ENCODE measurements at regions not wholly inside any gene's neighbourhood (a gene's known extent, or its start where the extent isn't known, plus 50 kb on each side); places are given as distances from the start of the nearest gene placed in this dataset.

DNA sequence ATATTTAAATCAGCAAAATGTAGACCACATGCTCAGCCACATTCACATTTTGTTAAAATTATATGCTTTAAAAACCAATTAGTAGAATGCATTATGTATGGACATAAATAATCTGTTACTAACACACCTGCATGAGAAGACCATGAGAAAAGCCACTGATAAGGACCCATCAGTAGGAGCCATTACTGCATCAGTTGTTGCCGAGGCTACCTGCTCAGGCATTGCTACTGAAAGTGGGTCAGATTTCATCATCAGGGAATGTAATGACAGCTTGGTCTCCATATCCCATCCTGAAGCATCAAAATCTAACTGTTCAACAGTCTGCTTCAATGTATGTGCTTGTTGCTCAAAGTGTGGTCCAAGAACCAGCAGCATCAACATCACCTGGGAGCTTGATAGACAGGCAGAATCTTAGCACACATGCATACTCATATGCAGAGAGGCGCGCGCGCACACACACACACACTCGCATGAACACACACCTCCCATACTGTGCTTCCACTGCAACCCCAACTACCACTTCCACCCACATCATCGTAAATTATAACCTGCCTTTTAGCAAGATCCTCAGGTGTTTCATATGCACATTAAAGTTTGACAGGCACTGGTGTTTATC, 72.4 kb upstream of the FOXB1 start:
- Mint-ChIP-seq H3K4me1 (no peaks in the 10 kb centered on the region), H3K27me3 (ENCODE audit: low read depth) (peaks cover 9% of the 10 kb centered on the region)

DNA sequence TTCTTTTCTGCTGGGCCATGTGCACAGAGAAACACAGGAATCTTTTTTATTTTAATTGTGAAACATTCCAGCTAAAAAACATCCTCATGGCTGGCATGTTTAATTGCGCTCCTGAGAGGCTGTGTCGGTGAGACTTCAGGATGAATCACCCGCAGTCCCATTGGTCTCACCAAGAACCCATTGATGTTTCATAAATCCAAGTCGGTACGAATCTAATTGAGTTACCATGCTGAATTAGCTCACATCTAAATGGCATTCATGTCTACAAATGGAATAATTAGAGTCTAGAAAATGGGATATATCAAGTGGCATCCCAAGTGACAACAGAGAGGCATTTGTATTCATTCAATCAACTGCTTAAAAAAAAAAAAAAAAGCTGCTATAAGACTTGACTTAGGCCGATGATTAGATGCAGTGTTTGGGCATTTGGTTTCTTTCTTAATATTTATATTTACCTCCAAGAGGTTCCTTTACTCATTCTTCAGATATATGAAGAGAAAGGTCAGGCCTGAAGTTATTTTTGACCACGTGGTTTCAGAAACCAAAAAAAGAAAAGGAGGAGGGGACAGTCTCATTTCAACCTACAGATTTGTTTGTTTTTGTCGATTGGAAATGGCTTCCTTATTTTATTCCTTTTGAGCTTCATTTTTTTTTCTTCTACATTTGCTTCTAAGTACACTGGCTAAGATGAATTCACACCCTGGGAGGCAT, 79.1 kb upstream of the FOXB1 start:
- Mint-ChIP-seq H3K27ac (no peak overlapping the region), H3K4me1 (no peaks in the 10 kb centered on the region), H3K4me3 (no peak overlapping the region), H3K36me3 (ENCODE audit: low read depth) (no peaks in the 10 kb centered on the region), H3K9me3 (peaks cover 3% of the 10 kb centered on the region), H3K27me3 (ENCODE audit: low read depth) (peaks cover 11% of the 10 kb centered on the region)
- TF ChIP-seq, protein P1, sequence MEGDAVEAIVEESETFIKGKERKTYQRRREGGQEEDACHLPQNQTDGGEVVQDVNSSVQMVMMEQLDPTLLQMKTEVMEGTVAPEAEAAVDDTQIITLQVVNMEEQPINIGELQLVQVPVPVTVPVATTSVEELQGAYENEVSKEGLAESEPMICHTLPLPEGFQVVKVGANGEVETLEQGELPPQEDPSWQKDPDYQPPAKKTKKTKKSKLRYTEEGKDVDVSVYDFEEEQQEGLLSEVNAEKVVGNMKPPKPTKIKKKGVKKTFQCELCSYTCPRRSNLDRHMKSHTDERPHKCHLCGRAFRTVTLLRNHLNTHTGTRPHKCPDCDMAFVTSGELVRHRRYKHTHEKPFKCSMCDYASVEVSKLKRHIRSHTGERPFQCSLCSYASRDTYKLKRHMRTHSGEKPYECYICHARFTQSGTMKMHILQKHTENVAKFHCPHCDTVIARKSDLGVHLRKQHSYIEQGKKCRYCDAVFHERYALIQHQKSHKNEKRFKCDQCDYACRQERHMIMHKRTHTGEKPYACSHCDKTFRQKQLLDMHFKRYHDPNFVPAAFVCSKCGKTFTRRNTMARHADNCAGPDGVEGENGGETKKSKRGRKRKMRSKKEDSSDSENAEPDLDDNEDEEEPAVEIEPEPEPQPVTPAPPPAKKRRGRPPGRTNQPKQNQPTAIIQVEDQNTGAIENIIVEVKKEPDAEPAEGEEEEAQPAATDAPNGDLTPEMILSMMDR (IDR thresholded peaks at IDR 0.05; ENCODE audit: unreplicated experiment in 3 of 3), result no peak

More for the DNA sequence above, 72.4 kb upstream of the FOXB1 start:
- Mint-ChIP-seq H3K9me3 (peaks cover 3% of the 10 kb centered on the region), H3K36me3 (ENCODE audit: low read depth) (no peaks in the 10 kb centered on the region), H3K27ac (no peak overlapping the region), H3K4me3 (no peak overlapping the region)
- TF ChIP-seq, protein P1 (IDR thresholded peaks at IDR 0.05; ENCODE audit: unreplicated experiment in 3 of 3), result no peak

DNA sequence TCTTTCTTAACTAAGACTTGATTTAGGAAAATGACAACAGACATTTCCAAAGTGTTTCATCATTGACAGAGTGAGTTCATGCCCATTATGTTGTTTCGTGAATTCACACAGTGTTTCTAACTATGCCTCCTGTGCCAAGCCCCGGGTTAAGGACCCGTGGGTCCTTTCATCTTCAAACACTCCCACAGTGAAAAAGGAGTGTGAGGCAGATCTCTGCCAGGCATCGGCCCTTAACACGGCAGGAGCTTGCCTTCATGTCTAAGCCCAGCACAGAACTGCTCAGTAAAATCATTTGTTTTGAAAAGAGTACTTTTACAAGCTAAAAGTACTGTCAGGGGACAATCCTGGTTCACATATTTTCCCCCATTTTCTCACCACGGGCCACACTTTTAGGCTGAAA, 80.0 kb upstream of the FOXB1 start:
- Mint-ChIP-seq H3K27me3 (ENCODE audit: low read depth) (peaks cover 14% of the 10 kb centered on the region), H3K4me1 (no peaks in the 10 kb centered on the region), H3K36me3 (ENCODE audit: low read depth) (no peaks in the 10 kb centered on the region), H3K4me3 (no peak overlapping the region), H3K27ac (no peak overlapping the region), H3K9me3 (peaks cover 3% of the 10 kb centered on the region)
- TF ChIP-seq, protein P1 (IDR thresholded peaks at IDR 0.05; ENCODE audit: unreplicated experiment in 3 of 3), result no peak

DNA sequence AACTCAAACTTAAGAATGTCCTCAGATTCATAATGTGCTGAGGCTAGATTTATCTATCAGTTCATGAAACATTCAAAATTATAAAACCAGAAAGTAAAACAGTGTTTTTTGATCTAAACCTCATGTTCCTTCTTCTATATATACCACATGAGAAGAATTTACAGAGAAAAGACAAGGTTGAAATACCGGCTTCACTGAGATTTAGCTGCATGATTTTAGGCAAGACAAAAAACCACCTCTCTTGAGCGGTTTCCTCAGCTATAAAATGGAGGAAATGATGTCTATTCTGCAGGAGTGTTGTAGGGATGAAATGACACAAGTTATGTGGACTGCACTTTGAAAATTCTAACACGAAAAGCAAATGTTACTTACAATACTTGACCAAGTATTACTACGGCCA, 80.6 kb upstream of the FOXB1 start:
- peaks cover 3% of the 10 kb centered on the region for H3K9me3 Mint-ChIP-seq
- H3K27ac Mint-ChIP-seq, result no peak overlapping the region
- H3K4me3 Mint-ChIP-seq, result no peak overlapping the region

DNA sequence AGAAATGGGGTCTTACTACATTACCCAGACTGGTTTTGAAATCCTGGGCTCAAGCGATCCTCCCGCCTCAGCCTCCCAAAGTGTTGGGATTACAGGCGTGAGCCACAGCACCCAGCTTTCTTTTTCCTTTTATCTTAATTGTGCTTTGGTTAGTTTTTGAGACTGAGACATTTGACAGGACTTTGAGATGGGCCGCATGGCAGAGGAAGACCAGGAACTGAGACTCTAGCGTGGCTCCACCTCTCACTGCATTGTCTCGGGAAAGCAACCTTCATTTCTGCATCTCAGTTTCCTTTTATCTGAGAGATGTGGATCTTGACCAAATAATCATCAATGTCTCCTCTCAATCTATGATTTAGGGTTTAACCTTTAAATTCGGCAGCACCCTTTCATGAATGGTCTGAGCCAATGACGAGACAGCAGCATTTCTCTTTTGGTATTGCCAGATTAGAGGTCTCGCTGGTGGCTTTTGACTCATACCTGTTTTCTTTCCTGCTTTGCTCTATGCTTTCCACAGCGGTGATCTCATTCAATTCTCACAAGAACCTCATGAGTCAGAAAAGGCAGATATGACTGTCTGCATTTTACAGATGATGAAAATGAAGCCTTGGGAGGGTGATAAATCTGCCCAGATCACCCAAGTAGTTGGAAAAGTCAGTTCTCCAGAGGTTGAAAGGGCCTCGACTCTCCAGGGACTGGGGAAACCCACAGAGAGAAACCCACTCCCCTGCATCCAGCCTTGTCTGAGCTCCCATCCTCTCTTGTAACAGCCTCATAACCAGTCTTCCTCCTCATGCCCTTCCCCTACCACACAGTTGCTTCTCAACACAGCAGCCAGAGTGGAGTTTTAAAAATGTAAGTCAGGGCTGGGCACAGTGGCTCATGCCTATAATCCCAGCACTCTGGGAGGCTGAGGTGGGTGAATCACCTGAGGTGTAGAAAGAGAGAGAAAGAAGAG, 84.8 kb upstream of the FOXB1 start:
- Mint-ChIP-seq H3K27ac (no peak overlapping the region), H3K36me3 (ENCODE audit: low read depth) (no peaks in the 10 kb centered on the region), H3K4me3 (no peak overlapping the region), H3K9me3 (no peaks in the 10 kb centered on the region), H3K27me3 (ENCODE audit: low read depth) (peaks cover 18% of the 10 kb centered on the region), H3K4me1 (no peaks in the 10 kb centered on the region)
- TF ChIP-seq, protein P1 (IDR thresholded peaks at IDR 0.05; ENCODE audit: unreplicated experiment in 3 of 3), result no peak

More for the DNA sequence above, 80.6 kb upstream of the FOXB1 start:
- TF ChIP-seq, protein P1 (IDR thresholded peaks at IDR 0.05; ENCODE audit: unreplicated experiment in 3 of 3), result no peak
- H3K36me3 Mint-ChIP-seq (ENCODE audit: low read depth), result no peaks in the 10 kb centered on the region
- no peaks in the 10 kb centered on the region for H3K4me1 Mint-ChIP-seq
- peaks cover 14% of the 10 kb centered on the region for H3K27me3 Mint-ChIP-seq (ENCODE audit: low read depth)
